ENCODE measurements at regions not wholly inside any gene's neighbourhood (a gene's known extent, or its start where the extent isn't known, plus 50 kb on each side); places are given as distances from the start of the nearest gene placed in this dataset.

DNA sequence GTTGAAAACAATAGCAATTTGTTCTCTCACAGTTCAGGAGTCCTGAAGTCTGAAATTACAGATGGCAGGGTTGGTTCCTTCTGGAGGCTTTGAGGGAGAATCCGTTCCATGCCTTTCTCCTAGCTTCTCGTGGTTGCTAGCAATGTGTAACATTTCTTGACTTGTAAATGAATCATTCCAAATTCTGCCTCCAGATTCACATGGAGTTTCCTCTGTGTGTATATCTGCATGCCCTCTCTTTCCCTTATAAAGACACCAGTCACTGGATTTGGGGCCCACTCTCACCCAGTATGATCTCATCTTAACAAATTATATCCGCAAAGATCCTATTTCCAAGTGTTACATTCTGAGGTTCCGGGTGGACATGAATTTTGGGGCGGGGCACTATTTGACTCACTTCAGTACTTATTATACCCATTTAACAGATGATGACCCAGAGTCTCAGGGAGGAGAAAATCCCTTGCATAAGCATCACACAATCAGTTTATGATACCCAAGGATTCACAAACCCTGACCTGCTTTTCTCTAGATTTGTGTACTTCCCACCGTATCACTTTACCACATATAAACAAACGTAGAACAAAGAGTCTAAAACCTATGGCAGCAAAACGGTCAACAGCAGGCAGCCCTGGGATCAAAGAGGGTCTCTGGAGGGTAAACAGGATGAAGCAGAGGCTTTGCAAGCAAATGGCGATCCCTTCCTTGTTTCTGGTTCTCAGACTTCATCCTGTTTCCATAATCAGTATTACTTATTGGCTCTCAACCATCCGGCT, 93.7 kb downstream of the C9orf152 start:
- TF ChIP-seq POLR2A (IDR thresholded peaks at IDR 0.05; ENCODE audit: low read length): no peak
- TF ChIP-seq GATA1 (IDR thresholded peaks at IDR 0.05; ENCODE audit: low read depth, low read length): no peak
